Upper lobe of right lung (tissue), 1 donor: ENCODE measurements at regions not wholly inside any gene's neighbourhood (a gene's known extent, or its start where the extent isn't known, plus 50 kb on each side); places are given as distances from the start of the nearest gene placed in this dataset.

ENCODE experiments used
- ATAC-seq: fragments of 200-7000 bp; cut with Tn5 transposase; one replicate; pipeline ENCODE4 v1.9.1; 2020; ENCODE audit warnings: mild to moderate bottlenecking, moderate library complexity
- DNase-seq: peaks from one replicate; pipeline ENCODE4 v3.0.0-alpha.2; 2020
- H3K27ac ChIP-seq: fragments of 200-600 bp; one replicate; pipeline ENCODE4 v1.8.0; 2022
- H3K27me3 ChIP-seq: fragments of 200-600 bp; one replicate; pipeline ENCODE4 v1.8.0; 2022; ENCODE audit warnings: mild to moderate bottlenecking
- H3K36me3 ChIP-seq: fragments of 200-600 bp; one replicate; pipeline ENCODE4 v1.8.0; 2022
- H3K4me1 ChIP-seq: fragments of 200-600 bp; one replicate; pipeline ENCODE4 v1.8.0; 2022
- H3K4me3 ChIP-seq: fragments of 200-600 bp; one replicate; pipeline ENCODE4 v1.8.0; 2022; ENCODE audit warnings: mild to moderate bottlenecking
- H3K9me3 ChIP-seq: fragments of 200-600 bp; one replicate; pipeline ENCODE4 v1.8.0; 2022
- CTCF ChIP-seq: fragments of 200-600 bp; IDR thresholded peaks from one replicate; pipeline ENCODE4 v1.8.0; 2022; ENCODE audit warnings: antibody characterized with exemption
- intact Hi-C: fragments of 100-400 bp; cut with DNase I; formaldehyde crosslinking; loops from one replicate; pipeline ENCODE4 v1.11.0; 2022
- donor health status: DM: no; HTN: yes; CAD: no; lungs with severe emphysema.

- no peak overlapping the region for H3K4me3 ChIP-seq
- H3K27ac ChIP-seq: no peak overlapping the region
- DNase-seq: no peak
- no peaks in the 10 kb centered on the region for H3K36me3 ChIP-seq
- no peak for TF ChIP-seq CTCF
- H3K4me1 ChIP-seq: peaks cover 19% of the 10 kb centered on the region
- H3K9me3 ChIP-seq: no peaks in the 10 kb centered on the region
- no peak for ATAC-seq
- intact Hi-C loops: no loop called here
- H3K27me3 ChIP-seq: no peaks in the 10 kb centered on the region
Observed at GRCh38 chr9:89734600-89735041, 129.8 kb downstream of the GADD45G start.

DNA sequence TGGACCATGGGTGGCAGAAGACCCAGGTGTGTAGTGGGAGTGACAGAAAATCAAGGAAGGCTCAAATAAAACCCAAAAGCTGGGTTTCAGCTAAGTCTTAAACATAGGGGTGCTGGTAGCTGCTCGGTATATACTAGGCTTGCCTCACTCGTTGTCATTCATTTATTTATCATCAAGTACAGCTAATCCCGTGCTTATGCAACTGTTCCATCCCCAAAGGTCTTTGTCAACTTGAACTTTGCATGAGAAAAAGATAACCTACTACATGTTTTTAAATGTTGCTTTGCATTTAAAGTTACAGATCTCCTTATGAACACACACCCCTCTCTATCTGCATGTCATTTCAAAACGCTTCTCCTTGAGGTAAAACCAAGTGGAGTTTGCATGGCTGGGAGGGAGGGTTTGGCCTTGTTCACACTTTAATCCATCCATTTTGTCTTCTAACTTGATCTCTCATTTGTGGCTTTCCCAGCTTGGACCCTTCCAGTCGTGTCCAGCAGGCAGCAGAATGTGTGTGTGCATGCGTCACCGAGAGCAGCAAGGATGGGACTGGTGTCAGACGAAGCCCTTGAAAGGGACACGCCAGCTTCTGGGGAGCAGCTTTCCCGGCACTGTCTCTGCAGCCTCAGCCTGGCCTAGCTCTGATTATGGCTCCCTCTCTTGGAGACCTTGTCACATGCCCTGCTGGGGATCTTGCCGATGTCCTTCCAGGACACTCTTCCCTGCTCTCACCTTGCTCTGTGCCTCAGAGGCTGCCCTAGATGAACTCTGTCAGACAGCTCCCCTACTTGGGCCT lies 133.5 kb downstream of the GADD45G start:
- Histone ChIP-seq H3K4me1 (peaks cover 4% of the 10 kb centered on the region), H3K27me3 (no peaks in the 10 kb centered on the region), H3K36me3 (no peaks in the 10 kb centered on the region), H3K4me3 (no peak overlapping the region), H3K9me3 (no peaks in the 10 kb centered on the region), H3K27ac (no peak overlapping the region)
- no peak for TF ChIP-seq CTCF
- ATAC-seq (no peak), DNase-seq (no peak)
- intact Hi-C loops: no loop called here

GRCh38 chr9:89739511-89739910 lies 134.7 kb downstream of the GADD45G start:
- peak; percentile 44 for ATAC-seq
- H3K4me1 ChIP-seq: peaks cover 2% of the 10 kb centered on the region
- intact Hi-C loops: no loop called here

GRCh38 chr9:89739916-89740315 lies 135.1 kb downstream of the GADD45G start:
- ATAC-seq: no peak
- TF ChIP-seq CTCF: no peak
- Histone ChIP-seq H3K4me1 (no peaks in the 10 kb centered on the region), H3K27ac (no peak overlapping the region), H3K36me3 (no peaks in the 10 kb centered on the region), H3K9me3 (no peaks in the 10 kb centered on the region), H3K4me3 (no peak overlapping the region), H3K27me3 (no peaks in the 10 kb centered on the region)
- intact Hi-C loops: no loop called here
- no peak for DNase-seq

More at GRCh38 chr9:89739511-89739910, 134.7 kb downstream of the GADD45G start:
- TF ChIP-seq CTCF: no peak
- no peak overlapping the region for H3K27ac ChIP-seq
- no peaks in the 10 kb centered on the region for H3K36me3 ChIP-seq
- no peaks in the 10 kb centered on the region for H3K9me3 ChIP-seq
- no peak for DNase-seq
- no peak overlapping the region for H3K4me3 ChIP-seq
- H3K27me3 ChIP-seq: no peaks in the 10 kb centered on the region

- DNase-seq (no peak), ATAC-seq (no peak)
- Histone ChIP-seq H3K4me3 (no peak overlapping the region), H3K4me1 (no peaks in the 10 kb centered on the region), H3K27ac (no peak overlapping the region), H3K27me3 (no peaks in the 10 kb centered on the region), H3K36me3 (no peaks in the 10 kb centered on the region), H3K9me3 (no peaks in the 10 kb centered on the region)
- TF ChIP-seq CTCF: no peak
- intact Hi-C loops: no loop called here
Observed at GRCh38 chr9:89740722-89741121, 135.9 kb downstream of the GADD45G start.

GRCh38 chr9:89742660-89743059 lies 137.8 kb downstream of the GADD45G start:
- intact Hi-C loops: no loop called here
- no peaks in the 10 kb centered on the region for H3K27me3 ChIP-seq
- DNase-seq (no peak), ATAC-seq (no peak)
- no peaks in the 10 kb centered on the region for H3K36me3 ChIP-seq
- H3K4me3 ChIP-seq: no peak overlapping the region
- no peak overlapping the region for H3K27ac ChIP-seq
- H3K4me1 ChIP-seq: peaks cover 5% of the 10 kb centered on the region
- TF ChIP-seq CTCF: no peak
- no peaks in the 10 kb centered on the region for H3K9me3 ChIP-seq
